ENCODE measurements at regions not wholly inside any gene's neighbourhood (a gene's known extent, or its start where the extent isn't known, plus 50 kb on each side); places are given as distances from the start of the nearest gene placed in this dataset.

GRCh38 chr21:31566064-31566463 lies 93.4 kb upstream of the SOD1 start:
- DNase-seq (ENCODE audit: low spot score) = peak; percentile 62

- DNase-seq (ENCODE audit: low spot score) = no peak
These were observed 95.1 kb upstream of the SOD1 start for GRCh38 chr21:31564439-31564838.

GRCh38 chr21:31560479-31560878 lies 99.0 kb upstream of the SOD1 start:
- DNase-seq (ENCODE audit: low spot score) = no peak

- DNase-seq (ENCODE audit: low spot score) = peak; percentile 97
These were observed 99.9 kb upstream of the SOD1 start for GRCh38 chr21:31559368-31560119.

GRCh38 chr21:31558962-31559367 lies 100.5 kb upstream of the SOD1 start:
- peak; percentile 96 for DNase-seq (ENCODE audit: low spot score)

GRCh38 chr21:31558189-31558961 lies 101.1 kb upstream of the SOD1 start:
- peak; percentile 43 for DNase-seq (ENCODE audit: low spot score)

- DNase-seq (ENCODE audit: low spot score) = no peak
These were observed 101.9 kb upstream of the SOD1 start for GRCh38 chr21:31557421-31558188.

GRCh38 chr21:31556662-31557061 lies 102.8 kb upstream of the SOD1 start:
- no peak for DNase-seq (ENCODE audit: low spot score)

- DNase-seq (ENCODE audit: low spot score) = no peak
These were observed 103.7 kb upstream of the SOD1 start for GRCh38 chr21:31555741-31556191.

GRCh38 chr21:31554511-31555022 lies 104.9 kb upstream of the SOD1 start:
- DNase-seq (ENCODE audit: low spot score) = no peak

- DNase-seq (ENCODE audit: low spot score) = no peak
These were observed 105.6 kb upstream of the SOD1 start for GRCh38 chr21:31553926-31554325.

GRCh38 chr21:31553461-31553860 lies 106.0 kb upstream of the SOD1 start:
- DNase-seq (ENCODE audit: low spot score) = no peak

- no peak for DNase-seq (ENCODE audit: low spot score)
These were observed 106.7 kb upstream of the SOD1 start for GRCh38 chr21:31552826-31553225.

GRCh38 chr21:31550070-31550469 lies 109.4 kb upstream of the SOD1 start:
- no peak for DNase-seq (ENCODE audit: low spot score)

GRCh38 chr21:31548688-31549087 lies 110.8 kb upstream of the SOD1 start:
- DNase-seq (ENCODE audit: low spot score) = no peak

GRCh38 chr21:31546443-31547170 lies 112.9 kb upstream of the SOD1 start:
- DNase-seq (ENCODE audit: low spot score) = no peak

- DNase-seq (ENCODE audit: low spot score) = no peak
These were observed 114.5 kb upstream of the SOD1 start for GRCh38 chr21:31545036-31545435.

- DNase-seq (ENCODE audit: low spot score) = no peak
These were observed 116.3 kb upstream of the SOD1 start for GRCh38 chr21:31543191-31543590.

GRCh38 chr21:31538816-31539215 lies 120.7 kb upstream of the SOD1 start:
- DNase-seq (ENCODE audit: low spot score) = no peak

- no peak for DNase-seq (ENCODE audit: low spot score)
These were observed 121.5 kb upstream of the SOD1 start for GRCh38 chr21:31537872-31538576.

GRCh38 chr21:31536138-31536537 lies 123.4 kb upstream of the SOD1 start:
- DNase-seq (ENCODE audit: low spot score) = no peak
